K562 (cell line): ENCODE measurements at regions not wholly inside any gene's neighbourhood (a gene's known extent, or its start where the extent isn't known, plus 50 kb on each side); places are given as distances from the start of the nearest gene placed in this dataset.

Experiments
- ATAC-seq: fragments of 200-7000 bp; cut with Tn5 transposase; 3 replicates; pipeline ENCODE4 v1.9.1; 2020; ENCODE audit warnings: moderate library complexity
- BruUV-seq: library from RNA; stranded (reverse); fragments of 400-500 nt; replicated peaks from 2 replicates; lab custom pipeline; 2021; lab: Mats Ljungman, UMichigan
- CTCF ChIA-PET: fragments of 300-600 bp; formaldehyde crosslinking; extraction: SDS; loops from one replicate; lab custom pipeline; 2021; ENCODE audit warnings: low intra/inter-chr PET ratio; lab: Yijun Ruan, JAX
- POLR2A ChIA-PET: fragments of 300-600, 350-650 bp; sonication (Branson Sonifier 250); formaldehyde crosslinking; extraction: SDS; loops from one replicate; lab custom pipeline; 2021; ENCODE audit warnings: antibody characterized with exemption, inconsistent platforms; lab: Yijun Ruan, JAX
- DNase-seq, 4 experiments: peaks; one replicate each; pipeline versions ENCODE4 v3.0.0 to v3.0.0-alpha.2; 2011 to 2018; ENCODE audit warnings: low spot score in 3 of 4, mixed read lengths in 3 of 4; ENCODE audit errors: extremely low read depth in 1 of 4
- FAIRE-seq: peaks from 2 replicates; lab custom pipeline; 2011; peaks lifted over from hg19 to GRCh38; lab: Jason Lieb, UNC
- H2AFZ ChIP-seq: 2 replicates; pipeline ENCODE4 v1.6.0; 2011; ENCODE audit warnings: low read depth, low read length, control low read depth, inconsistent platforms
- H3K27ac ChIP-seq: fragments of 200-600 bp; 3 replicates; pipeline ENCODE4 v1.8.0; 2011; ENCODE audit warnings: low read depth, mild to moderate bottlenecking, control low read depth, inconsistent platforms, low read length, moderate library complexity, mixed read lengths; ENCODE audit errors: extremely low read depth
- H3K27me3 ChIP-seq, 2 experiments: fragments of 300-600 bp in 1 of 2; 2 replicates in 1 of 2; 3 replicates in 1 of 2; pipeline versions ENCODE4 v1.6.0 to v1.8.0; 2011; ENCODE audit warnings: inconsistent platforms in 2 of 2, low read length in 2 of 2, mild to moderate bottlenecking in 1 of 2, mixed read lengths in 1 of 2, moderate library complexity in 1 of 2; ENCODE audit not compliant: control insufficient read depth in 2 of 2, insufficient read depth in 2 of 2
- H3K36me3 ChIP-seq: fragments of 300-600 bp; 3 replicates; pipeline ENCODE4 v1.8.0; 2011; ENCODE audit warnings: mild to moderate bottlenecking, low read length, inconsistent platforms; ENCODE audit not compliant: control insufficient read depth, insufficient read depth
- H3K4me1 ChIP-seq, 2 experiments: fragments of 200-600 bp in 1 of 2; replicated peaks in 1 of 2; 2 replicates in 1 of 2; 3 replicates in 1 of 2; pipeline versions ENCODE4 v1.5.1 to v1.8.0; 2011; ENCODE audit warnings: inconsistent platforms in 2 of 2, low read length in 2 of 2, mild to moderate bottlenecking in 1 of 2, mixed read lengths in 1 of 2, moderate library complexity in 1 of 2; ENCODE audit not compliant: control insufficient read depth in 2 of 2, insufficient read depth in 2 of 2
- H3K4me2 ChIP-seq: 2 replicates; pipeline ENCODE4 v1.6.1; 2011; ENCODE audit warnings: low read length, control low read depth, inconsistent platforms, mixed read lengths; ENCODE audit not compliant: insufficient read depth
- H3K4me3 ChIP-seq: fragments of 200-600 bp; sonication (generic), shearing (Covaris generic); 2 replicates; pipeline ENCODE4 v1.5.1; 2016; ENCODE audit warnings: control low read depth, inconsistent platforms
- H3K79me2 ChIP-seq: fragments of 200-600 bp; 3 replicates; pipeline ENCODE4 v1.8.0; 2011; ENCODE audit warnings: low read length, inconsistent platforms; ENCODE audit not compliant: control insufficient read depth, insufficient read depth
- H3K9ac ChIP-seq, 2 experiments: 2 replicates each; pipeline versions ENCODE4 v1.6.0 to v1.6.1; 2011; ENCODE audit warnings: low read depth in 2 of 2, low read length in 2 of 2, control low read depth in 1 of 2, inconsistent platforms in 1 of 2, mild to moderate bottlenecking in 1 of 2, mixed read lengths in 1 of 2; ENCODE audit not compliant: insufficient read depth in 1 of 2
- H3K9me1 ChIP-seq: one replicate; pipeline ENCODE4 v1.6.0; 2011; ENCODE audit warnings: inconsistent platforms, mild to moderate bottlenecking, low read length, moderate library complexity; ENCODE audit not compliant: control insufficient read depth, insufficient read depth
- H3K9me3 ChIP-seq: replicated peaks from 2 replicates; pipeline ENCODE4 v1.5.1; 2011; ENCODE audit warnings: low read depth, low read length, inconsistent platforms; ENCODE audit not compliant: control insufficient read depth, insufficient read depth
- H4K20me1 ChIP-seq: replicated peaks from 2 replicates; pipeline ENCODE4 v1.6.1; 2011; ENCODE audit warnings: low read length, inconsistent platforms, mixed read lengths; ENCODE audit not compliant: control insufficient read depth, insufficient read depth
- ATF3 ChIP-seq, 2 experiments: fragments of 450-650 bp in 1 of 2; sonication (generic) in 1 of 2; formaldehyde crosslinking in 1 of 2; IDR thresholded peaks in 1 of 2; conservative IDR thresholded peaks in 1 of 2; 2 replicates each; pipeline versions ENCODE4 v1.6.1 to v1.8.1; 2016 to 2023; ENCODE audit warnings: mild to moderate bottlenecking in 2 of 2, moderate library complexity in 2 of 2, inconsistent platforms in 1 of 2, missing genetic modification reagents in 1 of 2
- DEAF1 ChIP-seq: fragments of 450-650 bp; formaldehyde crosslinking; IDR thresholded peaks from 2 replicates; pipeline ENCODE4 v1.4.0; 2020; ENCODE audit warnings: mild to moderate bottlenecking, moderate library complexity
- FOSL1 ChIP-seq: fragments of 200-800 bp; sonication (Bioruptor generic); conservative IDR thresholded peaks from 2 replicates; pipeline ENCODE4 v1.6.1; 2016; ENCODE audit warnings: missing genetic modification characterization, missing compliant biosample characterization
- NR2F6 ChIP-seq: fragments of 450-650 bp; formaldehyde crosslinking; IDR thresholded peaks from 2 replicates; pipeline ENCODE4 v1.4.0; 2020; ENCODE audit warnings: mild to moderate bottlenecking
- SMARCE1 ChIP-seq: fragments of 450-650 bp; IDR thresholded peaks from 2 replicates; pipeline ENCODE4 v1.7.1; 2016; ENCODE audit warnings: mild to moderate bottlenecking
- TSC22D4 ChIP-seq: fragments of 450-650 bp; IDR thresholded peaks from 2 replicates; pipeline ENCODE4 v1.6.1; 2016; ENCODE audit warnings: missing genetic modification characterization, missing biosample characterization, control low read depth
- ZNF445 ChIP-seq: fragments of 250-450 bp; sonication (Bioruptor Pico); IDR thresholded peaks from 2 replicates; pipeline ENCODE4 v1.4.0; 2020; ENCODE audit warnings: low read depth, mild to moderate bottlenecking, moderate library complexity
- WGBS: fragments of 100-300 bp; shearing (Covaris generic); methylation state at CpG from one replicate; pipeline ENCODE4 v1.1.6; 2016; ENCODE audit warnings: low coverage, mixed read lengths; ENCODE audit not compliant: insufficient coverage; ENCODE audit errors: missing lambda C conversion rate; 5-methylcytosine and 5-hydroxymethylcytosine counted together
- in situ Hi-C: fragments of 300-500 bp; cut with MboI; formaldehyde crosslinking; loops from 4 replicates; pipeline ENCODE4 v1.15.0; 2018; ENCODE audit warnings: inconsistent platforms, mixed read lengths
- intact Hi-C: fragments of 100-400 bp; cut with micrococcal nuclease; formaldehyde crosslinking; loops from 2 replicates; pipeline ENCODE4 v1.14.2; 2022

- no peaks in the 10 kb centered on the region for H3K9me3 ChIP-seq
- H4K20me1 ChIP-seq, result no peaks in the 10 kb centered on the region
- H3K9me1 ChIP-seq, result no peaks in the 10 kb centered on the region
- no peaks in the 10 kb centered on the region for H3K79me2 ChIP-seq
- POLR2A ChIA-PET, result interaction anchor here (0.6 to 1.2 kb wide), 3 partner anchors 9 to 125 kb away, joined by 3 read pairs; no protein-coding TSS in a partner anchor
- no TSS peak for BruUV-seq
- TF ChIP-seq SMARCE1 (no peak), ATF3 (IDR thresholded peaks at IDR 0.05) (peak; percentile 36; the same call in 1 of the 2 replicates), ATF3 (CRISPR knock-in tag; conservative IDR thresholded peaks at IDR 0.05) (no peak)
- TF ChIP-seq, all 486 proteins: peak for 1
- in situ Hi-C loops, result no loop called here
- no peaks in the 10 kb centered on the region for H3K36me3 ChIP-seq
- WGBS, result 13% methylated on average over 1 of the region's 1 CpG
- H3K27ac ChIP-seq, result no peak overlapping the region
- no peaks in the 10 kb centered on the region for H3K27me3 ChIP-seq
- H3K9ac ChIP-seq, result no peak overlapping the region
- no peak for ATAC-seq
- CTCF ChIA-PET, result no interaction called here
- FAIRE-seq, result no peak
- no peaks in the 10 kb centered on the region for H3K4me1 ChIP-seq
- intact Hi-C loops, result no loop called here
- H3K4me2 ChIP-seq, result no peak overlapping the region
- no peak for DNase-seq
- H2AFZ ChIP-seq, result peak overlapping the region; percentile 10; the same call in 1 of the 2 replicates
- no peak overlapping the region for H3K4me3 ChIP-seq
Measured at GRCh38 chr1:233750139-233750538, 136.2 kb downstream of the KCNK1 start.

GRCh38 chr1:233759665-233760064 lies 144.8 kb upstream of the SLC35F3 start:
- intact Hi-C loops, result no loop called here
- no peak for FAIRE-seq
- H3K4me2 ChIP-seq, result no peak overlapping the region
- POLR2A ChIA-PET, result no interaction called here
- CTCF ChIA-PET, result no interaction called here
- no peak overlapping the region for H3K4me3 ChIP-seq
- H3K9me1 ChIP-seq, result no peaks in the 10 kb centered on the region
- WGBS, result 9% methylated on average over 1 of the region's 1 CpG
- peak; percentile 67 for TF ChIP-seq FOSL1
- TF ChIP-seq DEAF1 (CRISPR knock-in tag), result no peak
- no peak for TF ChIP-seq TSC22D4 (tag)
- TF ChIP-seq ZNF445 (CRISPR knock-in tag), result no peak
- TF ChIP-seq NR2F6 (CRISPR knock-in tag), result no peak
- TF ChIP-seq, all 486 proteins: peak for 1
- Histone ChIP-seq H4K20me1 (no peaks in the 10 kb centered on the region), H3K9ac (no peak overlapping the region), H3K79me2 (no peaks in the 10 kb centered on the region), H3K36me3 (no peaks in the 10 kb centered on the region), H3K9me3 (no peaks in the 10 kb centered on the region), H2AFZ (no peak overlapping the region), H3K27me3 (no peaks in the 10 kb centered on the region), H3K4me1 (no peaks in the 10 kb centered on the region), H3K27ac (no peak overlapping the region)
- no TSS peak for BruUV-seq
- DNase-seq (no peak), ATAC-seq (no peak)
- in situ Hi-C loops, result no loop called here
